ENCODE measurements at regions not wholly inside any gene's neighbourhood (a gene's known extent, or its start where the extent isn't known, plus 50 kb on each side); places are given as distances from the start of the nearest gene placed in this dataset.
"Not testable (repeated sequence)": the region's sequence is repeated elsewhere in the genome, so short reads cannot be mapped to it uniquely, and the experiment has no call there.

DNA sequence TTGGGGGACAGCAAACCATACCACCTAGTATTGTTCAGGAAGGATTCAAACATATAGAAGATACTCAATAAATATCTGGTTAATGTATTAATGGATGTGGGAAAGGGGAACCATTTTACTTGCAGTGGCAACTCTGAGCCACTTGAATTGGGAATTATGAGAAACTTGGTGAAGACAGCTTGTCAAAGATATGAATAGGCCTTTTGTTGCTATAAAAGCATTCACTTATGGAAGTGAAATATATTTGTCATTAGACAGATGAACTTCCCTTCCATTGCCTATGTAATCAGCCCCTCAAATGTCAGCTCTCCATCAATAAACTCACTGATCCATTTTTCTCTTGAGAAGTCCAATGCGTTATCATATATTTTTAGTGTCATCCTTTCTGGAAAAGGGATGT lies 56.1 kb downstream of the GPR85 start:
- no peak for DNase-seq

DNA sequence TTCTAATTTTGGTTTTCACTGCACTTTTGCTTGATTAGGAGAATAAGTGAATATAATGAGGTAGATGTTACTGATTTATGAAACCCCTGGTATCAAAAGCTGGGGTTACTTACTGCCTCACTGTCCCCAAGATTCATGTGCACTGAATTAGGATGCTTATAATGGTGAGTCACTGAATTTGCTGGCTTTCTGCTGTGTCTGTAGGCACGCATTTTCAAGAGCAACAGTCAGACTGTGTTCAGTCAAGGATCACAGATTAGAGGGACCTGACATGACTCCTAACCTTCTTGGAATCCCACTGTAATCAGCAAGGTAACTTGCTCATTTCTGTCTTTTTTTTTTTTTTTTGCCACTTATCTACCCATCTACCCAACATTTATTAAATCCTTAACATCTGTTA lies 59.7 kb downstream of the GPR85 start:
- DNase-seq = no peak

DNA sequence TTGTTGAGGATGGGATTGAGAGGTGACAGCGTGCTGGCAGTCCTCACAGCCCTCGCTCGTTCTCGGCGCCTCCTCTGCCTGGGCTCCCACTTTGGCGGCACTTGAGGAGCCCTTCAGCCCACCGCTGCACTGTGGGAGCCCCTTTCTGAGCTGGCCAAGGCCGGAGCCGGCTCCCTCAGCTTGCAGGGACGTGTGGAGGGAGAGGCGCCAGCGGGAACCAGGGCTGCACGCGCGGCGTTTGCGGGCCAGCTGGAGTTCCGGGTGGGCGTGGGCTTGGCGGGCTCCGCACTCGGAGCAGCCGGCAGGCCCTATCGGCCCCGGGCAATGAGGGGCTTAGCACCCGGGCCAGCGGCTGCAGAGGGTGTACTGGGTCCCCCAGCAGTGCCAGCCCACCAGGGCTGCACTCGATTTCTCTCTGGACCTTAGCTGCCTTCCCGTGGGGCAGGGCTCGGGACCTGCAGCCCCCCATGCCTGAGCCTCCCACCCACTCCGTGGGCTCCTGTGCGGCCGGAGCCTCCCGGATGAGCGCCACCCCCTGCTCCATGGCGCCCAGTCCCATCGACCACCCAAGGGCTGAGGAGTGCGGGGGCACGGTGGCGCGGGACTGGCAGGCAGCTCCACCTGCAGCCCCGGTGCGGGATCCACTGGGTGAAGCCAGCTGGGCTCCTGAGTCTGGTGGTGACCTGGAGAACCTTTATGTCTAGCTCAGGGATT lies 69.3 kb downstream of the GPR85 start:
- not testable (repeated sequence) for DNase-seq

DNA sequence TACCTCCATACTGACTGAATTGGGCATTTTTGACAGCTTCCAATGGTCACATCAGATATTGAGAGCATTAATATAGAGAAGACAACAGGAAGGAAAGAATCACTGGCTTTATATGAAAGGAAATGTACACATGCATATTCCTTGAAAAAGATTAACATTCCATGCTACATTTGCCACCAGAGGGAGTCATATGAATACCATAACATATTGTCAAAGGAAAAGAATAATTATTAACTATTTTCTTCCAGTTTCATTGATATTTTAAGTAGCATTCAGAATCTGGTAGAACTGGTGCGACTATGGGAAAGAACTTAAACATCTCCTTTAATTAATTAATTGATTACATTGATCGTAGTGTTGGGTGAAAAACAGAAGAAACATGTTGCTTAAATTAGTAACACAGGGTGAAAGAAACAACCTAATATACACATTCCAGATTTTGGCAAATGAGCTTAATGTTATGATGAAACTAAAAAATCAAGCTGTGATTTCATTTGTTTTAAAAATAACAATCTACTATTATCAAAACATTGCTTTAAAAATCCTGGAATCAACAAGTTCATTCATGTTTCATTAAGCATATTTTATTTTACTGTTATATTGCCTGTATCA lies 71.5 kb downstream of the GPR85 start:
- peak; percentile 10 to 75 (median 17) for DNase-seq

DNA sequence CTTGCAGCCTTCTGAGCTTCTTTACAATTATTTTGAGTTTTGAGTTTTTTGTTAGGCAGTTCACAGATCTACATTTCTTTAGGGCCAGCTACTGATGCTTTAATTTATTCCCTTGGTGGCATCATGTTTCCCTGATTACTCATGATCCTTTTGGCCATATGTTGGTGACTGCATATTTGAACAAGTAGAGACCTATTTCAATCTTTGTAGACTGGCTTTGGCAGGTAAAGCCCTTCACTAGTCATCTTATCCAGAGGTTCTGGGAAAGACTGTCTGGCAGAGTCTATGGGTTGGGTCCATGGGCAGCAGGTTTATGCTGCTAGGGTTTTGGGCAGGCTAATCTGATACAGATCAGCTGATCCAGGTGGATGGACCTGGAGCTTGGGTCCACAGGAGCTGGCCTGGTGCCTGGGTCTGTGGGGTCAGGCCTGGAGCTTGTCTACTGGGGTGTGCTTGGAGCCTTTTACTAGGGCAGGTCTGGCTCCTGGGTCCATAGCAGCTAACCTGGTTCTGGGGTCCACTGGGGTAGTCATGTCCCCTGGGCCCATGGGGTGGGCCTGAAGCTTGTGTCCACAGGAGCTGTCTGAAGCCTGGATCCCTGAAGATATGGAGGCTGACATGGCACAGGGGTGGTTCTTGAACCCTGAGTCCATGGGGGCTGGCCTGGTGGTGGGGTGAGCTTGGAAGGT lies 72.7 kb downstream of the GPR85 start:
- no peak for DNase-seq

DNA sequence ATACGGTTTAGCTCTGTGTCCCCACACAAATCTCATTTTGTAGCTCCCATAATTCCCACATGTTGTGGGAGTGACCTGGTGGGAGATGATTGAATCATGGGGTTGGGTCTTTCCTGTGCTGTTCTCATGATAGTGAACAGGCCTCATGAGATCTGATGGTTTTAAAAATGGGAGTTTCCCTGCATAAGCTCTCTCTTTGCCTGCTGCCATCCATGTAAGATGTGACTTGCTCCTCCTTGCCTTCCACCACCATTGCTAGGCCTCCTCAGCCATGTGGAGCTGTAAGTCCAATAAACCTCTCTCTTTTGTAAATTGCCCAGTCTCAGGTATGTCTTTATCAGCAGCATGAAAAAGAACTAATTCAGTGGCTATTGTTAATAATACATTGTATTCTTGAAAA lies 73.8 kb downstream of the GPR85 start:
- not testable (repeated sequence) for DNase-seq

DNA sequence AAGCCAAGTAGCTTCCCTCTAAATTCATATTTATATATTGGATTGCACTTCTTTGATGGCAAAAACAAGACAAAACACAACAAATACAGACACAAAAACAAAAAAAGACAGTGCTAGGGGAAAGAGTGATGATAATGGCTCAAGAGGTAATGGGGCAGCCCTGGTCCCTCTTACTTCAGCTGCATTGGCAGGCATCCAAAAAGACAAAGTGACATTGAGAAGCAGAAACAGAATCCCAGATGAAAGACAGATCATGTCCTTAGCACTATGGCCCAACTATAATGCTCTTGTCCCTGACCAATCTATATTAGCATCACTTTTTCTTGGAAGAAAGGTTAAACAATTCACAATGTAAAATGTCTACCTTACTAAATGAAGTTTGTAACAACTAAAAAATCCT lies 76.2 kb downstream of the GPR85 start:
- DNase-seq = peak in 2 of 3 experiments; percentile 11 to 44

DNA sequence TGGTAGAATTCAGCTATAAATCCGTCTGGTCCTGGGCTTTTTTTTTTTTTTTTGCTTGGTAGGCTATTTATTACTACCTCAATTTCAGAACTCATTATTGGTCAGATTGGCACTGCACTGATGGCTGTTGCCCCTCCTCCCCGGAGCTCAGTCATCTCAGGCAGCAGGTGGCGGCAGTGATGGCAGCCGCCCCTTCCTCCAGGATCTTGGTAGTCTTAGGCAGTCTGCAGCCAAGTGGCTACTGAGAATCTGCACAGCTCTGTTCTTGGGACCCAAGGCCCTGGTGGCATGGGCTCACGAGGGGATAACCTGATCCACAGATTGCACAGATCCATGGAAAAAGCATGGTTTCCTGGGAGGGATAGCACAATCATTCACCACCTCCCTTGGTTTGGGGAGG lies 77.9 kb downstream of the GPR85 start:
- no peak for DNase-seq

DNA sequence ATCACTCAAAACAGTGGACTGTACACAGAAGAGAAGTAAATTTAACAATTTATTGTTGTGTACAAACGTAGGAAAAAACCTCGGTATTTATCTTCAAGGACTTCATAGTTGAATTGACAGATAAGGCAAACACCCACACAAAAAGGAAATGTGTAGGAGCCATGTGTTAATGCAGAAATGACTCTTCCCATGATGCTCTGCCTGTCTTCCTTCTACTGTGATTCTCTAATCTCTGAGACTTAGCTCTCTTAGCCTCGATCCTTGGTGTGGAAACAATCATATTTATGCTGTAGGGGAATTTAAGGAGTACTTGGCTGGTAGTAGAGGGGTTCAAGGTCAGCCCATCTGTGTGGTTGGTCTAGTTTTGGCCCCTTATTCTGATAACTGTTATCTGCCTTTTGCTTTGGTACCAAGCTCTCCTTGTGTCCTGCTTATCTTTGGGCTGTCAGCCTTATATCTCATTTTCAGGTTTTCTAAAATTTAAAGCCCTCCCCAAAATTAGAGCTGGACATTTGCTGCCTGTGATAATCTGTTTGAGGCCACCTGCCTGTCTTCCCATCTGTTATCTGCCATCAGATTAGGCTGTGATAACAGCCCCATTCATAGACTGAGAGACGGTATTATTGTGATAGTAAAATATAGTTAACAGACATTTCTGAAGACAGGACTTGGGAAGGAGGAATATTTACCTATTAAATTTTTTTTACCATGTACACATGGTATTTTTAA lies 81.7 kb downstream of the GPR85 start:
- no peak for DNase-seq

DNA sequence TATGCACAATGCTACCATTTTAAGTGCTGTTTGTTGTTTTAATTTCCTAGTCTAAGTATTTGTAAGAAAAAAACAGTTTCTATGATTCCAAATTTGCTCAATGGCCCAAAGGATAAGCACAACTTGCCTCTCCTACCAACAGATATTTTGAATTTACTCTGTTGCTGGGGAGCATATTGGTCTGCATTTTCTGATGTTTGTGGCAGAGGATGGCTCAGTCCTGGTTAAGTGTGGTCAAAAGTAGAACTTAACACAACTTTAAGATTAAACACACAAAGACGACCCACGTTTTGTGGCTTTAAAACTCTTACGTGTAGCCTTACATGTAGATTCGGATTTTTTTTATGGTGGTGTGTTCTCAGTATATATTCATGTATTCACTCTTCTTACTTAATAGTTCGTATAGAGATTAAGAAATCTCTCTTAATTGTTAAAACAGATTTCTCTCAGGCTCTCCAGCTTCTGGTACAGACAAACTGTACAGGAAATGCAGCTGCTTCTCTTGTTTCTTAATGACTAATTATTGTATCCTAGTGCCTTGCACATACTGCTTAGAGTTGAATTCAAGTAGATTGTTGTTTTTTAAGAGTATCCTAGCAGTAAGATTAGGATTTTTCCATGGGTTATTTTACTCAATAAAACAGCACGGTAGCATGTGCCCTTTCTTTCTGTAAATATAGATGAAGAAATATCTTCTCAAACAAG lies 86.2 kb downstream of the GPR85 start:
- DNase-seq = no peak

DNA sequence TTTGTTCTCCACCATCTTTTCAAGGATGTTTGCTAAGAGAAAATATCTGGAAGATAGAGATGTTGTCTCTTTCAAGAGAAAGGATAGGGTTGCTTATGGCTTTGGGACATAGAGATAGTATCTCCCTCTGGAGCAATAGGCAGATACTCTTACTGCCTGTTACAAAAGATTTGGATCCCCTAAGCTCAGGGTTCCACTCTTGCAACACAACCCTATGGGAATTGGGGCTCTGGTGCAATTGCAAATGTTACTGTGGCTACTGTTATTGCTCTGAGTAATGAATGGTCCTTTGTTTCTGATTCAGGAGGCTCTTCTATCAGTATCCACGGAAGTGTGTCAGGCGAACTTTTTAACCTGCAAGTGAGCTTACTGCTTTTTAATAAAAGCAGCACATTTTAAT lies 88.8 kb downstream of the GPR85 start:
- no peak for DNase-seq

DNA sequence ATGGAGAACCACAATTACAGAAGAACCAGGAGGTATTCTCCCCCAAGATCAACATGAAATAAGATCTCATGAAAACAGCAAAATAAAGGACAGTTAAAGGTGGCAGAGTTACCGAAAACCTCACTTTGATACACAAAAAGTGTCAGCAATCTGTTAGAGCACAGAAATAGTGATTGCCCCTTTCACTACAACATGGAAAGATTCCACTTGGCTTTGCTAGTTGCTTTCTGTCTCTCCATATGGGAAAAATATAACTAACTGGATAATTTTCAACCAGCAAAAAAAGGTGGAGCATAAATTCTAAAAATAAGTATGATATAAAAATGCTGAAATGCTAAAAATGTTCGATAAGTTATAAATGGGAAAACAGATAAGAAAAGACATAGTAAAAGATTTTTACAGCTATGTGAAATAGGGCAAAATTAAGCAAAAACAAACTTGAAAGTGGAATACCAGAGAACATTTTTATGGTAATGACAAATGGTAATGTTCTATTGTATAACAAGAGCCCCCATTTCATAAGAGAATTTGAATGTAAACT lies 90.2 kb downstream of the GPR85 start:
- DNase-seq = no peak

DNA sequence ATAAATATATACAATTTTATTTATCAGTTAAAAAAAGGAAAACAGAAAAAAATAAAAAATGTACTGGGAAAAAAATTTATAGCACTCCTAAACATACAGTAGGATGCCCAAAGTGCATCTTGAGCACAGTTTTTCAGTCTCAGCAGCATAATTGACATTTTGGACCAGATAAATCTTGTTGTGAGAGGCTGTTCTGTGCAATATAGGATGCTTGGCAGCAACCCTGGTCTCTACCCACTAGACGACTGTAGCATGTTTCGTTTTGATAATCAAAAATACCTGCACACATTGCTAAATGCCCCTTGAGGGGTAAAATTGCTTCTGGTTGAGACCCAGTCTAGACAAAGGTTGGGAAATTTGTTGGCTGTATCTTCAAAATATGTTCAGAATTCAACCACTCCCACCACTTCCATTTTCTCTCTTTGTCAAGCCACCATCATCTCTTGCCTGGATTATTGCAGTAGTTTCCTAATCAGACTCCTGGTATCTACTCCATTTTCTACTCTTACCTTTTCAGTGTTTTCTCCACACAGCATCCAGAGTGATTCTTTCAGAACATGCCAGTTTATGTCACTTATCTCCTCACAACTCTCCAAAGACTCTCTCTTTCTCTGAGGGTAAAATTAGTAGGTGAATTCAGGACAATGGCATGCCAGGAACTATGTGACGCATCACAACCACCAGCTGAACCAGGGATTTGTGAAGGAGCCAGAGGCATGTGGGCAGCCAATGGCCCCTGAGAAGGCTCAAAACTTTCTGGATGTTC lies 91.4 kb downstream of the GPR85 start:
- no peak for DNase-seq

DNA sequence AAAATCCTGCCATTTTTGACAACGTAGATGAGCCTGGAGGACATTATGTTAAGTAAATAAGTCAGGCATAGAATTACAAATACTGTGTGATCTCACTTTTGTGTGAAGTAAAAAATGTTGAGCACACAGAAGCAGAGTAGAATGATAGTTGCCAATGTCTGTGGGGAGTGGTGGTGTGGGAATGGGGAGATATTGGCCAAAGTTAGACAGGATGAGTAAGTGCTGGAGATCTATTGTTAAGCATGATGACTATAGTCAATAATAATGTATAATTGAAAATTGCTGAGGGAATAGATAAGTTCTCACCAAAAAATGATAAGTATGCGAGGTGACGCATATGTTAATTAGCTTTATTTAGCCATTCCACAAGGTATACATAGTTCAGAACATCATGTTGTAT lies 92.0 kb downstream of the GPR85 start:
- DNase-seq = no peak

DNA sequence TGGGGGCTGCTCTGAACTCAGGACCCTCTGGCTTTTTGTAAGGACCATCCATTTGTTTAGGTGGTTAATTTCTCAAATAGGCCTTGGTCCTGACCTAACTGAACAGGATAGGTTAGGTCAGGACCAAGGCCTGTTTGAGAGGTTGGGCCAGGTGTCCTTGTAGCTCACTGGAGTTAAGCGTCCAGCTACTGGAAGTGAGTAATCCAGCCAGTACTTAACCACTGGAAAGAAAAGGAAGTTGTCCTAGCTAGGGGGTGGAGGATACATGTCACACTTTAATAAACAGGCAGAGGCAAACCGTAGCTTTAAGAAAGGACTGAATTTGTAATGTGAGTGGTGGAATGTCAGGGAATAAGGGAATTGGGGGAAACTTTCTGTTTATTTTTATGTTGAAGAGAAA lies 96.0 kb downstream of the GPR85 start:
- DNase-seq = no peak

DNA sequence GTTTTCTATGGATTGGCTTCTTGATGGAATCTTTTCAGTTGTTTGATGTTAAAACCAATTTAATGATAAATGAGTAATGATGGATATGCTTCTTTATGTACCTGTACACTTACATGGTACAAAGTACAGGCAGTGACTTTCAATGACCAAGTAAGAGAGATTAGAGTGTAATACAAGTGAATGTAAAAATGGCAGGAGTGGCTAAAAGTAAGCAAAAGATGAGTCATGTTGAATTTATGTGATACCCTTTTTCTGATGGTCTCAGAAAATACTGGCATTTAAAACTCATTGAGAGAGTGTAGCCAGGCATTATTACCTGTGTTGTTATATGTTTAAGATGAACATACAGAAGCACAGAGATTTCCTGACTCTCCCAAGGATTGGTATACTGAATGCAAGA lies 97.1 kb downstream of the GPR85 start:
- DNase-seq = no peak

DNA sequence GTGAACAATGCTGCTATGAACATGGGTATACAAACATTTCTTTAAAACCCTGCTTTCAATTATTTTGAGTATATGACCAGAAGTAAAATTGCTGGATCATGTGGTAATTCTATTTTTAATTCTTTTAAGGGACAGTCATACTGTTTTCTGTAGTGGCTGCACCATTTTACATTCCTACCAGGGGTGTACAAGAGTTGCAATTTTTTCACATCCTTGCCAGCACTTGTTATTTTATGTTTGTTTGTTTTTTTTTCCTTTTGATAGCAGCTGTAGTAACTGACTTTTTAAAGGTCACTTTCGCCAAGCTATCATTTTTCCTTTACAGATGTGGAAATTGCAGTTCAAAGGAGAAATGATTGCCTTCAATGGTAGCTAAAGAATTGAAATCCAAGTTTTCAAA lies 99.5 kb downstream of the GPR85 start:
- DNase-seq = no peak

DNA sequence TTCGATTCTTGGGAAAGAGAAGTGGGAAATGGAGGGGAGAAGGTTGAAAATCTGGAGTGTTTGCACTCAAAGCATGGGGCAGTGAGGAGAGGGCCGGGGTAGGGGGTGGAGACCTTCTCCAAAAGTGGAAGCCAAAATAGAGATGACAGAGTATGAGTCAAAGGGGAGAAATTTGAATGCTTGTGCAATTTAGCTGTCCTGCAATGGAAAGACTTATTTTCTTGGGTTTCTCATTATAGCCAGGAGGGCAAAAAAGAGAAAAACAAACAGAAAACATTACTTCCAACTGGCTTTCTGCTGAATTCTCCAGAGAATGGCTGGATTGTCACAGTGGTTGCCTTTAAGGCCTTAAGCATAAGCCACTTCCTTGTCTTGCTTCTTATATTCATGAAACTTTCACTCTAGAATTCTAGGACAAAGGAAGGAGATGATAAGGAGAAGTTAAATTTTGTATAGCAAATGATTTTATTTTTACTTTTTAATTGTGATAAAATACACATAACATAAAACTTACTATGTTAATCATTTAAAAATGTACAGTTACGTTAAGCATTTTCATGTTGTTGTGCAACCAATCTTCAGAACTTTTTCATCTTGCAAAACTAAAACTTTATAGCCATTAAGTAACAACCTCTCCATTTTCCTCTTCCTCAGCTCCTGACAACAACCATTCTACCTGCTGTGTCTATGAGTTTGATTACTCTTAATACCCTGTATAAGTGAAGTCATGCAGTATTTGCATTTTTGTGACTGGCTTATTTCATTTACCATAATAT lies 100.2 kb downstream of the GPR85 start:
- no peak for DNase-seq

DNA sequence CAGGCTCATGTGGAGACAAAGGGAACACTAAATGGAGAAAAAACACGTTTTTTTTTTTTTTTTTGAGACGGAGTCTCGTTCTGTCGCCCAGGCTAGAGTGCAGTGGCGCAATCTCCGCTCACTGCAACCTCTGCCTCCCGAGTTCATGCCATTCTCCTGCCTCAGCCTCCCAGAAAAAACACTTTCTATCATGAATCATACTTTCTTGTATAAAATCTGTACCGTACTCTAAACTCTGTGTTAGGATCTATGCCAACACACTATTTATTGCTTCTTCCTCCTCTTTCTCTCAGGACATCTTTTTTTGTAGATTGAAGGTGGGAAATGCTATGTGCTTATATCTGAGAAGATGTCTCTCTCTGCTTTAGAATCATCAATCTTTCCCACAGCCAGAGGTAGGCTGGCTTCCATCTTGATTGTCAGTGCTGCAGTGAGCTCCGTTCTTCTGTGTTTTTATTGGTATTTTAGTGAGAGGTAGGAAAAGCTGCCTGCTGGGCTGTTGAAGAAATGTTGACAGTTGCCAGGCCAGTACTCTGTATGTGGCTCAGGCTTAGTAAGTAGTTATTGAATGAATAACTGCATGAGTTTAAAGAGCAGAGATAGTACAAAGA lies 101.1 kb downstream of the GPR85 start:
- DNase-seq = no peak

DNA sequence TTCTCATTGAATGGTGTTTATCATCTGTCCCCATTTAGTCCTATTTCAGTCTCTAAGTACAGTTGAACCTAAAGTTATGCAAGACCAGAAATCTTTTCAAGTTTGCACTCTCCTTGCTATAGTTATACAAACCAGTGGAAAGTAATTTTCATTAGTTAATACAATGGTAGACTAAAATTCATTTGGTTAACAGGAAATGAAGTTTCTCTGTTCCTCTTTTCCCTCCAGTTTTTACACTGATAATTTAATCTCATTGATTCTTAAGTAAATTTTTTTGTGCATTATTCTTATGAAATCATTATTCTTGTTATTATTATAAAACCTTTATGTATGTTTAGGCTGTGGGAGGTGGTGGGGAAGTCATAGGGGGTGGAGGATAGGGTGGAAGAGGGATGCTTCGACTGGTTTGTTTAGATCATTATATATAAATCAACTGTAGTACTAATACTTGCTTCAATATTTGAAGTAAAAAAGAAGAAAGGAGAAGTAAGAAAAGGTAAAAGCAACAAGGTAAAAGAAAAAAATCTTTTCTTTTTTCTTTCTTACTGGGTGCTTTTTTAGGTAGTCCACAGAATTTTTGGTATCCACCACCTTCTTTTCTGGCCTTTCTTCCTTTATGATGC lies 104.1 kb downstream of the GPR85 start:
- DNase-seq = no peak
